ENCODE measurements at regions not wholly inside any gene's neighbourhood (a gene's known extent, or its start where the extent isn't known, plus 50 kb on each side); places are given as distances from the start of the nearest gene placed in this dataset.

GRCh38 chr11:130531061-130531460, 82.6 kb downstream of the ADAMTS15 start:
- no peak for TF ChIP-seq FOXP2 (optimal IDR thresholded peaks at IDR 0.05; ENCODE audit: borderline replicate concordance, extremely low read depth, extremely low read length, insufficient read depth)

- TF ChIP-seq TAF1 (IDR thresholded peaks at IDR 0.05; ENCODE audit: borderline replicate concordance, insufficient read depth, low read length) (no peak), POLR2AphosphoS5 (IDR thresholded peaks at IDR 0.05; ENCODE audit: low read depth, low read length) (no peak)
Measured at GRCh38 chr11:130533113-130533798, 84.8 kb downstream of the ADAMTS15 start.

GRCh38 chr11:130533871-130534270, 85.4 kb downstream of the ADAMTS15 start:
- TF ChIP-seq TAF1 (IDR thresholded peaks at IDR 0.05; ENCODE audit: borderline replicate concordance, insufficient read depth, low read length) (no peak), FOXP2 (optimal IDR thresholded peaks at IDR 0.05; ENCODE audit: borderline replicate concordance, extremely low read depth, extremely low read length, insufficient read depth) (no peak), REST (IDR thresholded peaks at IDR 0.05; ENCODE audit: insufficient read depth in 1 of 2, low read depth in 2 of 2, low read length in 2 of 2) (no peak), SIN3A (IDR thresholded peaks at IDR 0.05; ENCODE audit: borderline replicate concordance, insufficient read depth, low read length) (no peak), POLR2AphosphoS5 (IDR thresholded peaks at IDR 0.05; ENCODE audit: low read depth, low read length) (no peak)

GRCh38 chr11:130534551-130534950, 86.1 kb downstream of the ADAMTS15 start:
- TF ChIP-seq POLR2AphosphoS5 (IDR thresholded peaks at IDR 0.05; ENCODE audit: low read depth, low read length), result no peak
- TF ChIP-seq FOXP2 (optimal IDR thresholded peaks at IDR 0.05; ENCODE audit: borderline replicate concordance, extremely low read depth, extremely low read length, insufficient read depth), result no peak
- TF ChIP-seq REST (IDR thresholded peaks at IDR 0.05; ENCODE audit: insufficient read depth in 1 of 2, low read depth in 2 of 2, low read length in 2 of 2), result no peak
- no peak for TF ChIP-seq TAF1 (IDR thresholded peaks at IDR 0.05; ENCODE audit: borderline replicate concordance, insufficient read depth, low read length)
- no peak for TF ChIP-seq SIN3A (IDR thresholded peaks at IDR 0.05; ENCODE audit: borderline replicate concordance, insufficient read depth, low read length)

GRCh38 chr11:130535520-130535919, 87.1 kb downstream of the ADAMTS15 start:
- TF ChIP-seq REST (IDR thresholded peaks at IDR 0.05; ENCODE audit: insufficient read depth in 1 of 2, low read depth in 2 of 2, low read length in 2 of 2), result no peak
- TF ChIP-seq SIN3A (IDR thresholded peaks at IDR 0.05; ENCODE audit: borderline replicate concordance, insufficient read depth, low read length), result no peak
- TF ChIP-seq TAF1 (IDR thresholded peaks at IDR 0.05; ENCODE audit: borderline replicate concordance, insufficient read depth, low read length), result no peak
- no peak for TF ChIP-seq FOXP2 (optimal IDR thresholded peaks at IDR 0.05; ENCODE audit: borderline replicate concordance, extremely low read depth, extremely low read length, insufficient read depth)
- TF ChIP-seq POLR2AphosphoS5 (IDR thresholded peaks at IDR 0.05; ENCODE audit: low read depth, low read length), result no peak

- no peak for TF ChIP-seq POLR2AphosphoS5 (IDR thresholded peaks at IDR 0.05; ENCODE audit: low read depth, low read length)
- TF ChIP-seq REST (IDR thresholded peaks at IDR 0.05; ENCODE audit: insufficient read depth in 1 of 2, low read depth in 2 of 2, low read length in 2 of 2), result no peak
- no peak for TF ChIP-seq TAF1 (IDR thresholded peaks at IDR 0.05; ENCODE audit: borderline replicate concordance, insufficient read depth, low read length)
Measured at GRCh38 chr11:130536106-130537040, 87.9 kb downstream of the ADAMTS15 start.

Measured in PFSK-1 (cell line).